HEK293T (cell line): ENCODE measurements at regions not wholly inside any gene's neighbourhood (a gene's known extent, or its start where the extent isn't known, plus 50 kb on each side); places are given as distances from the start of the nearest gene placed in this dataset.

Source experiments
- ARNT ChIP-seq: fragments of 450-650 bp; IDR thresholded peaks from 2 replicates; pipeline ENCODE4 v1.6.1; 2017; ENCODE audit warnings: mild to moderate bottlenecking
- BHLHE40 ChIP-seq: fragments of 450-650 bp; IDR thresholded peaks from 2 replicates; pipeline ENCODE4 v1.6.1; 2016; ENCODE audit warnings: mild to moderate bottlenecking, moderate library complexity, borderline replicate concordance
- CTBP1 ChIP-seq: fragments of 450-650 bp; IDR thresholded peaks from 2 replicates; pipeline ENCODE4 v1.6.1; 2016; ENCODE audit warnings: borderline replicate concordance
- FOXM1 ChIP-seq: fragments of 450-650 bp; IDR thresholded peaks from 2 replicates; pipeline ENCODE4 v1.6.1; 2017; ENCODE audit warnings: mild to moderate bottlenecking, borderline replicate concordance
- HDGF ChIP-seq: fragments of 450-650 bp; IDR thresholded peaks from 2 replicates; pipeline ENCODE4 v1.6.1; 2017; ENCODE audit warnings: antibody characterized with exemption, borderline replicate concordance
- L3MBTL2 ChIP-seq: fragments of 450-650 bp; conservative IDR thresholded peaks from 2 replicates; pipeline ENCODE4 v1.6.1; 2016; ENCODE audit warnings: mild to moderate bottlenecking
- NFRKB ChIP-seq: fragments of 450-650 bp; IDR thresholded peaks from 2 replicates; pipeline ENCODE4 v1.6.1; 2016; ENCODE audit warnings: mild to moderate bottlenecking, moderate library complexity
- PKNOX1 ChIP-seq: fragments of 450-650 bp; IDR thresholded peaks from 2 replicates; pipeline ENCODE4 v1.6.1; 2016
- SP1 ChIP-seq: fragments of 450-650 bp; IDR thresholded peaks from 2 replicates; pipeline ENCODE4 v1.6.1; 2017
- SUZ12 ChIP-seq: fragments of 450-650 bp; IDR thresholded peaks from 2 replicates; pipeline ENCODE4 v1.6.1; 2016; ENCODE audit warnings: mild to moderate bottlenecking
- TARDBP ChIP-seq: fragments of 450-650 bp; IDR thresholded peaks from 2 replicates; pipeline ENCODE4 v1.6.1; 2016

- TF ChIP-seq FOXM1 (no peak), SP1 (no peak), SUZ12 (no peak), NFRKB (no peak), HDGF (no peak), TARDBP (no peak), PKNOX1 (no peak), BHLHE40 (no peak), L3MBTL2 (no peak), CTBP1 (no peak), ARNT (no peak)
These were observed 324.1 kb downstream of the HAPSTR1 start for GRCh38 chr16:9415545-9415944.
